HEK293T (cell line): ENCODE measurements at regions not wholly inside any gene's neighbourhood (a gene's known extent, or its start where the extent isn't known, plus 50 kb on each side); places are given as distances from the start of the nearest gene placed in this dataset.

Source experiments
- ELF4 ChIP-seq: fragments of 450-650 bp; IDR thresholded peaks from 2 replicates; pipeline ENCODE4 v1.6.1; 2017; ENCODE audit warnings: antibody characterized with exemption
- FOXM1 ChIP-seq: fragments of 450-650 bp; IDR thresholded peaks from 2 replicates; pipeline ENCODE4 v1.6.1; 2017; ENCODE audit warnings: mild to moderate bottlenecking, borderline replicate concordance
- NFRKB ChIP-seq: fragments of 450-650 bp; IDR thresholded peaks from 2 replicates; pipeline ENCODE4 v1.6.1; 2016; ENCODE audit warnings: mild to moderate bottlenecking, moderate library complexity
- ZNF384 ChIP-seq: fragments of 450-650 bp; IDR thresholded peaks from 2 replicates; pipeline ENCODE4 v1.6.1; 2016
- TF ChIP-seq, protein P1 (sequence below): fragments of 450-650 bp; IDR thresholded peaks from 2 replicates; pipeline ENCODE4 v1.6.1; 2016

DNA sequence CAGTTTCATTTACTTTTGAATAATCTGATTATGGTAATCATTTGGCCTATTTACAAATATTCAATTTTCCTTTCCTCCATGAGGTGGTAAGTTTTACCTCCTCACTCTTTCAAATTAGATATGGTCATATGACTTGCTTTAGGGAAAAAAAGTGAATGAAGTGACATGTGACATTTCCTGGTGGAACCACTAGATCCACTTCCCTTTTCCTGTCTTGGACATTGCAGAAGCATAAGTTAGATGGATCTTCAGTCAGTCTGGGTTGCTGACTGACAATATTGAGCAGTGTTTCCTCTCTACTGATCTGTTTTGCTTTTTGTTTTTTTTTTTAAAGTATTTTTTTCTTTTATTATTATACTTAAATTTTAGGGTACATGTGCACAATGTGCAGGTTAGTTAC is 481.1 kb upstream of the PTBP2 start:
- TF ChIP-seq, protein P1, sequence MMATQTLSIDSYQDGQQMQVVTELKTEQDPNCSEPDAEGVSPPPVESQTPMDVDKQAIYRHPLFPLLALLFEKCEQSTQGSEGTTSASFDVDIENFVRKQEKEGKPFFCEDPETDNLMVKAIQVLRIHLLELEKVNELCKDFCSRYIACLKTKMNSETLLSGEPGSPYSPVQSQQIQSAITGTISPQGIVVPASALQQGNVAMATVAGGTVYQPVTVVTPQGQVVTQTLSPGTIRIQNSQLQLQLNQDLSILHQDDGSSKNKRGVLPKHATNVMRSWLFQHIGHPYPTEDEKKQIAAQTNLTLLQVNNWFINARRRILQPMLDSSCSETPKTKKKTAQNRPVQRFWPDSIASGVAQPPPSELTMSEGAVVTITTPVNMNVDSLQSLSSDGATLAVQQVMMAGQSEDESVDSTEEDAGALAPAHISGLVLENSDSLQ: no peak
- TF ChIP-seq ELF4: no peak
- no peak for TF ChIP-seq FOXM1
- no peak for TF ChIP-seq ZNF384
- no peak for TF ChIP-seq NFRKB
